Natural killer cell (primary cell): ENCODE measurements at regions not wholly inside any gene's neighbourhood (a gene's known extent, or its start where the extent isn't known, plus 50 kb on each side); places are given as distances from the start of the nearest gene placed in this dataset.

Source experiments
- ATAC-seq, 3 donors: fragments of 150-1000 bp in 2 of 3; fragments of 200-7000 bp in 1 of 3; cut with Tn5 transposase; 1 replicate in 1 of 3; 2 replicates in 2 of 3; pipeline ENCODE4 v1.10.0; 2021; ENCODE audit warnings: mild to moderate bottlenecking in 2 of 3, moderate library complexity in 2 of 3
- DNase-seq, 2 donors: peaks; one replicate each; pipeline versions ENCODE4 v3.0.0 to v3.0.0-alpha.2; 2013 to 2021; ENCODE audit warnings: mixed read lengths in 1 of 2
- H3K27ac ChIP-seq: one replicate; pipeline ENCODE4 v1.5.1; 2013; ENCODE audit warnings: mild to moderate bottlenecking, low read length
- H3K27me3 ChIP-seq: one replicate; pipeline ENCODE4 v1.6.1; 2013; ENCODE audit warnings: low read length; ENCODE audit not compliant: control insufficient read depth, insufficient read depth
- H3K36me3 ChIP-seq: one replicate; pipeline ENCODE4 v1.6.1; 2013; ENCODE audit warnings: low read length; ENCODE audit not compliant: control insufficient read depth, insufficient read depth
- H3K4me1 ChIP-seq: one replicate; pipeline ENCODE4 v1.6.1; 2013; ENCODE audit warnings: low read length; ENCODE audit not compliant: control insufficient read depth, insufficient read depth
- H3K4me3 ChIP-seq: one replicate; pipeline ENCODE4 v1.5.1; 2013; ENCODE audit warnings: low read length
- H3K9me3 ChIP-seq: one replicate; pipeline ENCODE4 v1.6.1; 2013; ENCODE audit warnings: low read length; ENCODE audit not compliant: control insufficient read depth, insufficient read depth
- H3K27ac Mint-ChIP-seq, 2 donors: one replicate each; pipeline ENCODE4 v1.8.0; 2022; ENCODE audit warnings: mild to moderate bottlenecking in 2 of 2, mixed read lengths in 2 of 2, moderate library complexity in 1 of 2
- H3K27me3 Mint-ChIP-seq, 2 donors: one replicate each; pipeline ENCODE4 v1.8.0; 2022; ENCODE audit warnings: low read depth in 2 of 2, mixed read lengths in 2 of 2
- H3K36me3 Mint-ChIP-seq: one replicate; pipeline ENCODE4 v1.8.0; 2022; ENCODE audit warnings: mixed read lengths
- H3K4me1 Mint-ChIP-seq, 2 donors: one replicate each; pipeline ENCODE4 v1.8.0; 2022; ENCODE audit warnings: mixed read lengths in 2 of 2
- H3K4me3 Mint-ChIP-seq: one replicate; pipeline ENCODE4 v1.8.0; 2022; ENCODE audit warnings: mild to moderate bottlenecking, moderate library complexity, mixed read lengths
- H3K9me3 Mint-ChIP-seq, 2 donors: one replicate each; pipeline ENCODE4 v1.8.0; 2022; ENCODE audit warnings: mixed read lengths in 2 of 2
- CTCF ChIP-seq: fragments of 200-600 bp; IDR thresholded peaks from one replicate; pipeline ENCODE4 v1.8.0; 2022; ENCODE audit warnings: antibody characterized with exemption
- WGBS: methylation state at CpG from one replicate; pipeline ENCODE4 v1.1.7; 2013; ENCODE audit warnings: missing lambda C conversion rate; ENCODE audit not compliant: insufficient coverage; 5-methylcytosine and 5-hydroxymethylcytosine counted together
- intact Hi-C: fragments of 100-400 bp; cut with micrococcal nuclease; formaldehyde crosslinking; loops from one replicate; pipeline ENCODE4 v1.14.2; 2022

GRCh38 chr6:159499034-159499433 is 194.0 kb downstream of the SOD2 start:
- H3K27ac ChIP-seq: no peak overlapping the region
- no peaks in the 10 kb centered on the region for H3K36me3 Mint-ChIP-seq
- no peaks in the 10 kb centered on the region for H3K4me1 ChIP-seq
- no peak overlapping the region for H3K4me3 Mint-ChIP-seq
- H3K27ac Mint-ChIP-seq: no peak overlapping the region
- no peak for DNase-seq
- H3K4me1 Mint-ChIP-seq: no peaks in the 10 kb centered on the region
- no peak for ATAC-seq
- TF ChIP-seq CTCF: no peak
- 63% methylated on average over 3 of the region's 3 CpGs for WGBS
- peaks cover 11 to 23% of the 10 kb centered on the region in 2 donors for H3K27me3 Mint-ChIP-seq
- intact Hi-C loops: no loop called here
- H3K9me3 Mint-ChIP-seq: no peaks in the 10 kb centered on the region
- no peaks in the 10 kb centered on the region for H3K9me3 ChIP-seq
- H3K4me3 ChIP-seq: no peak overlapping the region
- H3K27me3 ChIP-seq: no peaks in the 10 kb centered on the region
- no peaks in the 10 kb centered on the region for H3K36me3 ChIP-seq

GRCh38 chr6:159494586-159494972 is 198.5 kb downstream of the SOD2 start:
- ATAC-seq (no peak), DNase-seq (no peak)
- no peak for TF ChIP-seq CTCF
- no peak overlapping the region for H3K4me3 ChIP-seq
- Mint-ChIP-seq H3K4me3 (no peak overlapping the region), H3K27ac (no peak overlapping the region), H3K36me3 (no peaks in the 10 kb centered on the region), H3K27me3 (peaks cover 13 to 23% of the 10 kb centered on the region in 2 donors), H3K4me1 (no peaks in the 10 kb centered on the region), H3K9me3 (no peaks in the 10 kb centered on the region)
- WGBS: 81% methylated on average over 5 of the region's 5 CpGs
- no peaks in the 10 kb centered on the region for H3K27me3 ChIP-seq
- no peaks in the 10 kb centered on the region for H3K4me1 ChIP-seq
- intact Hi-C loops: no loop called here
- no peaks in the 10 kb centered on the region for H3K9me3 ChIP-seq
- no peak overlapping the region for H3K27ac ChIP-seq
- no peaks in the 10 kb centered on the region for H3K36me3 ChIP-seq

GRCh38 chr6:159493898-159494585 is 199.0 kb downstream of the SOD2 start:
- Histone ChIP-seq H3K4me3 (no peak overlapping the region), H3K9me3 (no peaks in the 10 kb centered on the region), H3K27me3 (no peaks in the 10 kb centered on the region), H3K27ac (no peak overlapping the region), H3K4me1 (no peaks in the 10 kb centered on the region), H3K36me3 (no peaks in the 10 kb centered on the region)
- ATAC-seq (no peak), DNase-seq (no peak)
- Mint-ChIP-seq H3K4me1 (no peaks in the 10 kb centered on the region), H3K27ac (no peak overlapping the region), H3K27me3 (peaks cover 16 to 23% of the 10 kb centered on the region in 2 donors), H3K4me3 (no peak overlapping the region), H3K36me3 (no peaks in the 10 kb centered on the region), H3K9me3 (no peaks in the 10 kb centered on the region)
- intact Hi-C loops: no loop called here
- TF ChIP-seq CTCF: no peak
- WGBS: 74% methylated on average over 4 of the region's 5 CpGs
